ENCODE measurements at regions not wholly inside any gene's neighbourhood (a gene's known extent, or its start where the extent isn't known, plus 50 kb on each side); places are given as distances from the start of the nearest gene placed in this dataset.

- Mint-ChIP-seq H3K27me3 (no peaks in the 10 kb centered on the region), H3K27ac (no peak overlapping the region), H3K9me3 (ENCODE audit: insufficient read depth) (peaks cover 5% of the 10 kb centered on the region), H3K4me1 (peaks cover 6% of the 10 kb centered on the region), H3K4me3 (no peak overlapping the region)
- Histone ChIP-seq H2AFZ (ENCODE audit: insufficient read depth, low read depth, low read length, poor library complexity, severe bottlenecking) (no peak overlapping the region), H3K79me2 (ENCODE audit: control insufficient read depth, insufficient read depth, low read length) (no peaks in the 10 kb centered on the region), H3K4me3 (ENCODE audit: control extremely low read depth in 1 of 5, extremely low read depth in 1 of 5, insufficient read depth in 1 of 5, low read depth in 2 of 5, low read length in 4 of 5) (no peak overlapping the region), H3K4me1 (ENCODE audit: control insufficient read depth in 2 of 2, insufficient read depth in 2 of 2, low read length in 2 of 2) (no peaks in the 10 kb centered on the region), H3K9ac (ENCODE audit: low read length) (no peak overlapping the region), H3K4me2 (replicated peaks; ENCODE audit: low read depth, low read length, poor library complexity, severe bottlenecking) (no peak overlapping the region), H3K27ac (ENCODE audit: low read length in 2 of 2) (no peak overlapping the region), H3K36me3 (replicated peaks in 1 of 2; ENCODE audit: control extremely low read depth in 1 of 2, control insufficient read depth in 1 of 2, extremely low read depth in 1 of 2, insufficient read depth in 2 of 2, low read length in 1 of 2) (no peaks in the 10 kb centered on the region), H3K9me3 (ENCODE audit: control extremely low read depth in 1 of 3, control insufficient read depth in 2 of 3, insufficient read depth in 1 of 3, low read length in 2 of 3) (peaks cover 0 to 10% (median 2%) of the 10 kb centered on the region in 3 donors), H3K27me3 (replicated peaks in 1 of 4; ENCODE audit: control extremely low read depth in 1 of 4, control insufficient read depth in 3 of 4, insufficient read depth in 4 of 4, low read length in 3 of 4) (no peaks in the 10 kb centered on the region), H4K20me1 (ENCODE audit: control insufficient read depth, insufficient read depth, low read length, poor library complexity, severe bottlenecking) (no peaks in the 10 kb centered on the region)
- intact Hi-C loops (cut with micrococcal nuclease) = no loop called here
- DNase-seq = no peak
- TF ChIP-seq EZH2 (IDR thresholded peaks at IDR 0.05; ENCODE audit: borderline replicate concordance, insufficient read depth, low read depth, low read length, poor library complexity, severe bottlenecking) (no peak), CTCF (IDR thresholded peaks at IDR 0.05) (no peak)
- CTCF ChIA-PET = no interaction called here
- no peak for ATAC-seq (ENCODE audit: low read depth)
- POLR2A ChIA-PET = no interaction called here
- 39% methylated on average over 2 of the region's 3 CpGs for WGBS (ENCODE audit: insufficient coverage)
Measured at GRCh38 chr2:47259829-47260228, 83.5 kb upstream of the CALM2 start.

GRCh38 chr2:47257946-47258348 is 81.6 kb upstream of the CALM2 start:
- ATAC-seq (ENCODE audit: low read depth) (no peak), DNase-seq (no peak)
- no peak overlapping the region for H3K27ac ChIP-seq (ENCODE audit: low read length in 2 of 2)
- no peak overlapping the region for H3K4me2 ChIP-seq (replicated peaks; ENCODE audit: low read depth, low read length, poor library complexity, severe bottlenecking)
- WGBS (ENCODE audit: insufficient coverage) = no CpG with 5 or more reads among the region's 2 CpGs
- H3K79me2 ChIP-seq (ENCODE audit: control insufficient read depth, insufficient read depth, low read length) = no peaks in the 10 kb centered on the region
- POLR2A ChIA-PET = no interaction called here
- no peak overlapping the region for H3K9ac ChIP-seq (ENCODE audit: low read length)
- H3K9me3 Mint-ChIP-seq (ENCODE audit: insufficient read depth) = peaks cover 5% of the 10 kb centered on the region
- H3K36me3 ChIP-seq (replicated peaks in 1 of 2; ENCODE audit: control extremely low read depth in 1 of 2, control insufficient read depth in 1 of 2, extremely low read depth in 1 of 2, insufficient read depth in 2 of 2, low read length in 1 of 2) = no peaks in the 10 kb centered on the region
- H3K4me1 ChIP-seq (ENCODE audit: control insufficient read depth in 2 of 2, insufficient read depth in 2 of 2, low read length in 2 of 2) = peaks cover 0 to 9% of the 10 kb centered on the region in 2 donors
- TF ChIP-seq EZH2 (IDR thresholded peaks at IDR 0.05; ENCODE audit: borderline replicate concordance, insufficient read depth, low read depth, low read length, poor library complexity, severe bottlenecking) (no peak), CTCF (IDR thresholded peaks at IDR 0.05) (no peak)
- no peak overlapping the region for H3K27ac Mint-ChIP-seq
- H3K4me1 Mint-ChIP-seq = peaks cover 13% of the 10 kb centered on the region
- H3K4me3 Mint-ChIP-seq = no peak overlapping the region
- no peaks in the 10 kb centered on the region for H3K27me3 Mint-ChIP-seq
- no peak overlapping the region for H3K4me3 ChIP-seq (ENCODE audit: control extremely low read depth in 1 of 5, extremely low read depth in 1 of 5, insufficient read depth in 1 of 5, low read depth in 2 of 5, low read length in 4 of 5)
- no peaks in the 10 kb centered on the region for H4K20me1 ChIP-seq (ENCODE audit: control insufficient read depth, insufficient read depth, low read length, poor library complexity, severe bottlenecking)
- peaks cover 0 to 10% (median 2%) of the 10 kb centered on the region in 3 donors for H3K9me3 ChIP-seq (ENCODE audit: control extremely low read depth in 1 of 3, control insufficient read depth in 2 of 3, insufficient read depth in 1 of 3, low read length in 2 of 3)
- CTCF ChIA-PET = no interaction called here
- H2AFZ ChIP-seq (ENCODE audit: insufficient read depth, low read depth, low read length, poor library complexity, severe bottlenecking) = no peak overlapping the region
- intact Hi-C loops (cut with micrococcal nuclease) = no loop called here
- H3K27me3 ChIP-seq (replicated peaks in 1 of 4; ENCODE audit: control extremely low read depth in 1 of 4, control insufficient read depth in 3 of 4, insufficient read depth in 4 of 4, low read length in 3 of 4) = no peaks in the 10 kb centered on the region
